ENCODE measurements at regions not wholly inside any gene's neighbourhood (a gene's known extent, or its start where the extent isn't known, plus 50 kb on each side); places are given as distances from the start of the nearest gene placed in this dataset.

GRCh38 chr2:58798676-58799208 is 557.6 kb upstream of the FANCL start:
- Histone ChIP-seq H3K27me3 (ENCODE audit: insufficient read depth, poor library complexity, severe bottlenecking) (no peaks in the 10 kb centered on the region), H3K4me3 (replicated peaks; ENCODE audit: insufficient read depth, low read length) (no peak overlapping the region), H3K27ac (replicated peaks) (no peak overlapping the region)
- TF ChIP-seq POLR2AphosphoS5 (IDR thresholded peaks at IDR 0.05; ENCODE audit: low read depth), result no peak
- TF ChIP-seq CTCF (IDR thresholded peaks at IDR 0.05; ENCODE audit: insufficient read depth, low read length), result no peak
- no peak for DNase-seq (ENCODE audit: low read depth in 1 of 2, low spot score in 1 of 2)

- TF ChIP-seq REST (IDR thresholded peaks at IDR 0.05; ENCODE audit: insufficient replicate concordance, low read depth), result no peak
- no peak for TF ChIP-seq GABPA (IDR thresholded peaks at IDR 0.05; ENCODE audit: low read depth)
- no peak for TF ChIP-seq CTCF (IDR thresholded peaks at IDR 0.05; ENCODE audit: insufficient read depth, low read length)
- no peak for TF ChIP-seq SPI1 (IDR thresholded peaks at IDR 0.05; ENCODE audit: borderline replicate concordance, low read depth)
- TF ChIP-seq POLR2AphosphoS5 (IDR thresholded peaks at IDR 0.05; ENCODE audit: low read depth), result no peak
- H3K27me3 ChIP-seq (ENCODE audit: insufficient read depth, poor library complexity, severe bottlenecking), result no peaks in the 10 kb centered on the region
- no peak for DNase-seq (ENCODE audit: low read depth in 1 of 2, low spot score in 1 of 2)
- no peak overlapping the region for H3K4me3 ChIP-seq (replicated peaks; ENCODE audit: insufficient read depth, low read length)
- H3K27ac ChIP-seq (replicated peaks), result no peak overlapping the region
Observed at GRCh38 chr2:58796239-58796910, 555.2 kb upstream of the FANCL start.

- DNase-seq (ENCODE audit: low read depth in 1 of 2, low spot score in 1 of 2), result no peak
- Histone ChIP-seq H3K27me3 (ENCODE audit: insufficient read depth, poor library complexity, severe bottlenecking) (no peaks in the 10 kb centered on the region), H3K27ac (replicated peaks) (no peak overlapping the region), H3K4me3 (replicated peaks; ENCODE audit: insufficient read depth, low read length) (no peak overlapping the region)
- TF ChIP-seq GABPA (IDR thresholded peaks at IDR 0.05; ENCODE audit: low read depth) (no peak), CTCF (IDR thresholded peaks at IDR 0.05; ENCODE audit: insufficient read depth, low read length) (no peak), POLR2AphosphoS5 (IDR thresholded peaks at IDR 0.05; ENCODE audit: low read depth) (no peak), SPI1 (IDR thresholded peaks at IDR 0.05; ENCODE audit: borderline replicate concordance, low read depth) (no peak), REST (IDR thresholded peaks at IDR 0.05; ENCODE audit: insufficient replicate concordance, low read depth) (no peak)
Observed at GRCh38 chr2:58794916-58795315, 553.8 kb upstream of the FANCL start.

GRCh38 chr2:58794103-58794502 is 553.0 kb upstream of the FANCL start:
- DNase-seq (ENCODE audit: low read depth in 1 of 2, low spot score in 1 of 2), result no peak
- no peaks in the 10 kb centered on the region for H3K27me3 ChIP-seq (ENCODE audit: insufficient read depth, poor library complexity, severe bottlenecking)

More at GRCh38 chr2:58794103-58794502, 553.0 kb upstream of the FANCL start:
- Histone ChIP-seq H3K4me3 (replicated peaks; ENCODE audit: insufficient read depth, low read length) (no peak overlapping the region), H3K27ac (replicated peaks) (no peak overlapping the region)
- TF ChIP-seq REST (IDR thresholded peaks at IDR 0.05; ENCODE audit: insufficient replicate concordance, low read depth) (no peak), POLR2AphosphoS5 (IDR thresholded peaks at IDR 0.05; ENCODE audit: low read depth) (no peak), CTCF (IDR thresholded peaks at IDR 0.05; ENCODE audit: insufficient read depth, low read length) (no peak)

Measured in HL-60 (cell line).